Left hindlimb (tissue), 1 donor: ENCODE measurements at regions not wholly inside any gene's neighbourhood (a gene's known extent, or its start where the extent isn't known, plus 50 kb on each side); places are given as distances from the start of the nearest gene placed in this dataset.

ENCODE experiments used
- DNase-seq: peaks from one replicate; pipeline ENCODE4 v3.0.0-alpha.2; 2018

- DNase-seq: no peak
These were observed 115.5 kb downstream of the TWIST2 start for GRCh38 chr2:238963161-238963970.

GRCh38 chr2:238963971-238964328 lies 116.1 kb downstream of the TWIST2 start:
- no peak for DNase-seq

- DNase-seq: peak; percentile 25
These were observed 116.7 kb downstream of the TWIST2 start for GRCh38 chr2:238964544-238965067.

- DNase-seq: peak; percentile 16
These were observed 117.6 kb downstream of the TWIST2 start for GRCh38 chr2:238965371-238966071.

GRCh38 chr2:238966072-238966937 lies 118.4 kb downstream of the TWIST2 start:
- DNase-seq: no peak

GRCh38 chr2:238967031-238967977 lies 119.4 kb downstream of the TWIST2 start:
- DNase-seq: no peak

GRCh38 chr2:238967978-238968360 lies 120.1 kb downstream of the TWIST2 start:
- no peak for DNase-seq

- peak; percentile 12 for DNase-seq
These were observed 120.9 kb downstream of the TWIST2 start for GRCh38 chr2:238968616-238969384.

GRCh38 chr2:238969857-238970256 lies 122.0 kb downstream of the TWIST2 start:
- DNase-seq: no peak

GRCh38 chr2:238970553-238971081 lies 122.7 kb downstream of the TWIST2 start:
- DNase-seq: peak; percentile 58

- no peak for DNase-seq
These were observed 123.6 kb downstream of the TWIST2 start for GRCh38 chr2:238971318-238972145.

- no peak for DNase-seq
These were observed 124.2 kb downstream of the TWIST2 start for GRCh38 chr2:238972146-238972445.

- no peak for DNase-seq
These were observed 125.3 kb downstream of the TWIST2 start for GRCh38 chr2:238973038-238973739.

GRCh38 chr2:238974081-238974480 lies 126.2 kb downstream of the TWIST2 start:
- no peak for DNase-seq

GRCh38 chr2:238974501-238975166 lies 126.7 kb downstream of the TWIST2 start:
- no peak for DNase-seq

GRCh38 chr2:238975408-238975807 lies 127.5 kb downstream of the TWIST2 start:
- no peak for DNase-seq

- no peak for DNase-seq
These were observed 130.6 kb downstream of the TWIST2 start for GRCh38 chr2:238978497-238978896.

- DNase-seq: no peak
These were observed 131.8 kb downstream of the TWIST2 start for GRCh38 chr2:238979636-238980035.
